Right ventricle myocardium superior (tissue), 1 donor: ENCODE measurements at regions not wholly inside any gene's neighbourhood (a gene's known extent, or its start where the extent isn't known, plus 50 kb on each side); places are given as distances from the start of the nearest gene placed in this dataset.

Experiments used
- ATAC-seq: fragments of 200-7000 bp; cut with Tn5 transposase; one replicate; pipeline ENCODE4 v1.9.1; 2020; ENCODE audit warnings: mild to moderate bottlenecking; ENCODE audit not compliant: poor library complexity
- DNase-seq: peaks from one replicate; pipeline ENCODE4 v3.0.0-alpha.2; 2020
- intact Hi-C: fragments of 100-400 bp; cut with DNase I; formaldehyde crosslinking; loops from one replicate; pipeline ENCODE4 v1.11.2; 2022
- donor health status: DM: no; HTN: yes; CAD: no; lungs with severe emphysema.

GRCh38 chr21:35350965-35351364 is 301.9 kb upstream of the RUNX1 start:
- intact Hi-C loops = no loop called here
- no peak for ATAC-seq

GRCh38 chr21:35349376-35350080 is 300.4 kb upstream of the RUNX1 start:
- DNase-seq (no peak), ATAC-seq (no peak)
- intact Hi-C loops = no loop called here

More at GRCh38 chr21:35350965-35351364, 301.9 kb upstream of the RUNX1 start:
- no peak for DNase-seq

GRCh38 chr21:35348686-35349085 is 299.6 kb upstream of the RUNX1 start:
- intact Hi-C loops = no loop called here
- no peak for ATAC-seq
- DNase-seq = no peak

GRCh38 chr21:35346697-35347096 is 297.6 kb upstream of the RUNX1 start:
- ATAC-seq (no peak), DNase-seq (no peak)
- intact Hi-C loops = no loop called here

GRCh38 chr21:35345954-35346353 is 296.9 kb upstream of the RUNX1 start:
- no peak for ATAC-seq
- intact Hi-C loops = no loop called here
- no peak for DNase-seq

GRCh38 chr21:35344582-35344981 is 295.5 kb upstream of the RUNX1 start:
- DNase-seq = no peak
- intact Hi-C loops = no loop called here
- ATAC-seq = no peak

GRCh38 chr21:35343046-35343819 is 294.1 kb upstream of the RUNX1 start:
- intact Hi-C loops = no loop called here

GRCh38 chr21:35342440-35342839 is 293.3 kb upstream of the RUNX1 start:
- intact Hi-C loops = no loop called here
- DNase-seq (no peak), ATAC-seq (no peak)

More at GRCh38 chr21:35343046-35343819, 294.1 kb upstream of the RUNX1 start:
- ATAC-seq = no peak
- no peak for DNase-seq

GRCh38 chr21:35340273-35340672 is 291.2 kb upstream of the RUNX1 start:
- DNase-seq (no peak), ATAC-seq (no peak)
- intact Hi-C loops = no loop called here

GRCh38 chr21:35338881-35339632 is 290.0 kb upstream of the RUNX1 start:
- ATAC-seq (no peak), DNase-seq (no peak)
- intact Hi-C loops = no loop called here

- ATAC-seq = no peak
- DNase-seq = no peak
- intact Hi-C loops = no loop called here
Measured at GRCh38 chr21:35338281-35338680, 289.2 kb upstream of the RUNX1 start.

GRCh38 chr21:35337573-35337972 is 288.5 kb upstream of the RUNX1 start:
- DNase-seq (no peak), ATAC-seq (no peak)
- intact Hi-C loops = no loop called here

GRCh38 chr21:35336534-35336933 is 287.4 kb upstream of the RUNX1 start:
- no peak for DNase-seq
- intact Hi-C loops = no loop called here
- ATAC-seq = no peak

GRCh38 chr21:35335951-35336446 is 286.9 kb upstream of the RUNX1 start:
- intact Hi-C loops = no loop called here
- ATAC-seq (no peak), DNase-seq (no peak)

GRCh38 chr21:35333831-35334618 is 284.9 kb upstream of the RUNX1 start:
- ATAC-seq (peak; percentile 29), DNase-seq (peak; percentile 48)
- intact Hi-C loops = no loop called here

GRCh38 chr21:35332841-35333426 is 283.8 kb upstream of the RUNX1 start:
- DNase-seq = no peak
- intact Hi-C loops = no loop called here
- no peak for ATAC-seq

- peak; percentile 56 for ATAC-seq
- intact Hi-C loops = no loop called here
- no peak for DNase-seq
Measured at GRCh38 chr21:35329940-35330660, 281.0 kb upstream of the RUNX1 start.
